Inferior parietal cortex (tissue), 1 donor: ENCODE measurements at regions not wholly inside any gene's neighbourhood (a gene's known extent, or its start where the extent isn't known, plus 50 kb on each side); places are given as distances from the start of the nearest gene placed in this dataset.
"Not testable (repeated sequence)": the region's sequence is repeated elsewhere in the genome, so short reads cannot be mapped to it uniquely, and the experiment has no call there.

Experiments used
- DNase-seq: peaks from one replicate; pipeline ENCODE4 v3.0.0-alpha.2; 2016; ENCODE audit errors: extremely low spot score

GRCh38 chr7:409339-410281 is 110.0 kb downstream of the PDGFA start:
- no peak for DNase-seq

GRCh38 chr7:410395-410910 is 109.2 kb downstream of the PDGFA start:
- DNase-seq: no peak

- not testable (repeated sequence) for DNase-seq
These were observed 108.5 kb downstream of the PDGFA start for GRCh38 chr7:411116-411515.

GRCh38 chr7:411677-412312 is 107.9 kb downstream of the PDGFA start:
- DNase-seq: no peak

GRCh38 chr7:412313-412710 is 107.3 kb downstream of the PDGFA start:
- no peak for DNase-seq

GRCh38 chr7:414681-415560 is 104.7 kb downstream of the PDGFA start:
- DNase-seq: no peak

- DNase-seq: no peak
These were observed 103.8 kb downstream of the PDGFA start for GRCh38 chr7:415646-416525.

GRCh38 chr7:416761-417624 is 102.7 kb downstream of the PDGFA start:
- no peak for DNase-seq

GRCh38 chr7:417625-417889 is 102.1 kb downstream of the PDGFA start:
- no peak for DNase-seq

GRCh38 chr7:417973-418601 is 101.6 kb downstream of the PDGFA start:
- DNase-seq: no peak

GRCh38 chr7:418636-419280 is 100.9 kb downstream of the PDGFA start:
- DNase-seq: no peak

- no peak for DNase-seq
These were observed 99.2 kb downstream of the PDGFA start for GRCh38 chr7:420142-421093.

- DNase-seq: no peak
These were observed 98.3 kb downstream of the PDGFA start for GRCh38 chr7:421136-421991.

GRCh38 chr7:422191-422885 is 97.3 kb downstream of the PDGFA start:
- DNase-seq: no peak

GRCh38 chr7:422886-423225 is 96.8 kb downstream of the PDGFA start:
- no peak for DNase-seq
